DMS153 (cell line): ENCODE measurements at regions not wholly inside any gene's neighbourhood (a gene's known extent, or its start where the extent isn't known, plus 50 kb on each side); places are given as distances from the start of the nearest gene placed in this dataset.
A peak's percentile ranks its signal among the peaks of the same experiment; 100 is the strongest.

Source experiments
- DNase-seq: peaks from one replicate; lab custom pipeline; 2025; lab: John Stamatoyannopoulos, UW

- no peak for DNase-seq
Observed at GRCh38 chr1:221913351-221913892, 171.5 kb upstream of the DUSP10 start.

- no peak for DNase-seq
Observed at GRCh38 chr1:221912230-221912629, 170.3 kb upstream of the DUSP10 start.

GRCh38 chr1:221911714-221912113 is 169.8 kb upstream of the DUSP10 start:
- no peak for DNase-seq

- no peak for DNase-seq
Observed at GRCh38 chr1:221910222-221910621, 168.3 kb upstream of the DUSP10 start.

GRCh38 chr1:221908573-221908972 is 166.7 kb upstream of the DUSP10 start:
- DNase-seq, result peak; percentile 21

GRCh38 chr1:221907166-221907932 is 165.5 kb upstream of the DUSP10 start:
- DNase-seq, result no peak

- no peak for DNase-seq
Observed at GRCh38 chr1:221905802-221906201, 163.9 kb upstream of the DUSP10 start.

- no peak for DNase-seq
Observed at GRCh38 chr1:221904319-221904718, 162.4 kb upstream of the DUSP10 start.

- no peak for DNase-seq
Observed at GRCh38 chr1:221903594-221903993, 161.7 kb upstream of the DUSP10 start.

GRCh38 chr1:221902961-221903360 is 161.1 kb upstream of the DUSP10 start:
- DNase-seq, result no peak

- no peak for DNase-seq
Observed at GRCh38 chr1:221900678-221901077, 158.8 kb upstream of the DUSP10 start.

GRCh38 chr1:221897321-221897721 is 155.4 kb upstream of the DUSP10 start:
- no peak for DNase-seq

- DNase-seq, result no peak
Observed at GRCh38 chr1:221892301-221892830, 150.5 kb upstream of the DUSP10 start.

GRCh38 chr1:221891708-221892107 is 149.8 kb upstream of the DUSP10 start:
- no peak for DNase-seq

GRCh38 chr1:221888801-221889200 is 146.9 kb upstream of the DUSP10 start:
- DNase-seq, result no peak

GRCh38 chr1:221888218-221888617 is 146.3 kb upstream of the DUSP10 start:
- DNase-seq, result no peak

GRCh38 chr1:221887758-221888157 is 145.9 kb upstream of the DUSP10 start:
- no peak for DNase-seq

GRCh38 chr1:221887415-221887746 is 145.5 kb upstream of the DUSP10 start:
- no peak for DNase-seq

GRCh38 chr1:221886743-221887414 is 145.0 kb upstream of the DUSP10 start:
- no peak for DNase-seq

GRCh38 chr1:221886311-221886710 is 144.4 kb upstream of the DUSP10 start:
- no peak for DNase-seq

GRCh38 chr1:221884821-221885220 is 142.9 kb upstream of the DUSP10 start:
- DNase-seq, result no peak

GRCh38 chr1:221881805-221882581 is 140.1 kb upstream of the DUSP10 start:
- no peak for DNase-seq
